ENCODE measurements at regions not wholly inside any gene's neighbourhood (a gene's known extent, or its start where the extent isn't known, plus 50 kb on each side); places are given as distances from the start of the nearest gene placed in this dataset.
"Not testable (repeated sequence)": the region's sequence is repeated elsewhere in the genome, so short reads cannot be mapped to it uniquely, and the experiment has no call there.

DNA sequence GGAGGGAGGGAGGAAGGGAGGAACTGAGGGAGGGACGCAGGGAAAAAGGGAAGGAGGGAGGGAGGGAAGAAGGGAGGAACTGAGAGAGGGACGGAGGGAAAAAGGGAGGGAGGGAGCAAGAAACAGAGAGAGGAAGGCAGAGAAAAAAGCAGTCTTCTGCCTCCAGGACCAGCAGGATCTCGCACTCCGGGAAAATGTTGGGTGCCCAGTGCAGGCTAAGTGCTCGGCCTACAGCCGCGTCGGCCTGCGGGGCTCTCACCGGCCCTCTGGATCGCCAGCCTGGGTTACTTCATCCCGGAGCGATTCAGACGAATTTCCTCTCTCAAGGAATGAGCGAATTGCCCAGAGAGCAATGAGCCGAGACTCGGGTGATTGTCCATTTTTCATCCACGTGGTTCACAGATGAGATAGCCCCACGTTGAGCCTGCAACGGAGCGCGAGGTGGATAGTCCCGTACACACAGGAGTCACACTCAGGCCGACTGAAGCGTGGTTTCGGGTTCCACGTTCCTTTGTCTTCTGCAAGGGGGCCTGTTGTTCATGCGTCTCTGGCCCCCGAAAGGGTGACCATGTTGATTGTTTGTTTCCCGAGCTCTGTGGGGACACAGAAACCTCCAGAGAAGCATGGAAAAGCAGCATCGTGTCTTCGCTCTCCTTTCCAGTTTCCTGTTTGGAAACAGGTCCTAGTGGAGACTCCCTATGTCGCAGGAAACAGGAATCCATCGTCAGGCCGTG, 1937.1 kb upstream of the DEFB115 start:
- DNase-seq, result not testable (repeated sequence)

DNA sequence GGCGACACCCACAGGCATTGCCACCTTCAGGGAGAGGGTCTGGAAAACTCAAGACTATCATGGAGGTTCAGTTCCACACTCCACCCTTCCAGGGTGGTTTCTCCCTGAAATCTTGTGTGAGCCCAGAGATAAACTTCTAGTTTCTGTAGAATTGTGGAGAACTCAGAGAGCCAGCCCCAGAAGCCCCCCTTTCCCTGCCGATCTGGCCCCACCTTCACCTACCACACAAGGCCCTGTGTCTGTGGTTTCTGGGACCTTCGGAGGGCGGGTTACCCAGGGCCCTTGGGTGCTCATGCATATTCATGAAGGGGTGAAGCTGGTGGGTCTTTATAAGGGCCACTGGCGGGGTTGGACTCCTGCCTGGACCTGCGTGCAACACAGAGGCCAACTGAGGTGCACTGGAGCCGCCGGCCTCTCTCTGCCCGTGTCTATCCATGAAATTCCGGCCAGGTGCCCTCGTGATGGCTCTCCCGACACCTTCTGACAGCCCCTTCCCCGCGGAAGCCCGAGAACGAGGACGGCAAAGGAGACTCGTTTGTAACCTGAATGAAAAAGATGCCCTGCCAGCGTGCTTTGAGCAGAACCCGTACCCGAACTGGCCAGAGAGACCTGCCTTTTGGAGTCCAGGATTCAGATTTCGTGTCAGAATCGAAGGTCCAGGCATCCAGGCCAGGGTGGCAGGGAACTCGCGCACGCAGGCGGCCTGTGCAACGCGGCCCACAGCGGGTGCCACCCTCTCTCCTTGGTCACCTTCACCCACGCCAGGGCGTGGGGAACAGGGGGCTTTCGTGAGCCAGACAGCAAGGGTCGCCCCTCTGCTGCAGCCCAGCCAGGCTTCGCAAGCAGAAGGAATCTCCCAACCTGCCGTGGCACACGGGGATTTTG, 1933.6 kb upstream of the DEFB115 start:
- not testable (repeated sequence) for DNase-seq

DNA sequence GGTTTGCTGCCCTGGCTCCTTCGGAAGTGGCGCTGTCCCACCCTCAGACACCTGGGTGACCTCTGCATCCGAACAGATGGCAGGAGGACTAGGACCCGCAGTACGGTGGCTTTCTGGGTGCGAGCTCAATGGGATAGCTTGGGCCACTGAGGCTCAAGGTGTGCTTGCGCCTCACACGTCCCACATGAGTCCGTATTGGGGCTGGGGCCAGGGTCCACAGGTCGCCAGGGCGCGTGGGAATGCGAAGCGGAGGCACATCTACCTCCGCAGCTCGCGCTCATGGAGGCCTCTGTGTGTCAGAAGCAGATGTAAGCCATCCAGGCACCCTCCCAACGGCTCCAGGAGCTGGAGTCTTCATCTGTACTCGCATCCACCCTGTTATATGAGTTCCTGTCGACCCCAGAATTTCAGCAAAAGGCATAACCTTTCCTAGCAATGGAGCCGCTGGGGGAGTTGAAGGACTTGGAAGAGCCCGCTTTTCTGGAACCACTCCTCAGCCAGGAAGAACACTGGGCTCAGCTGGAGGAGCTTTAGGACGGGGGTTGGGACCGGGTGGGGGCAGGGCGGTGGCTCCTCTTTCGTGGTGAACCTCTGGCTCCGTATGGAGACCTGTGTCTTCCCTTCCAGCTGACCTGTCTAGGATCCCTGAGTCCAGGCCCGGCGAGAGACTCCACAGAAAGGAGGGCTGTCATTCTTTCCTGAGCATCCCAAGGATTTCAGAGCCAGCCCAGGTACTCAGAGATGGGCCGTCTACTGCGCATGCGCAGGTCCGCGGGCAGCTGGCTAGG, 1932.8 kb upstream of the DEFB115 start:
- not testable (repeated sequence) for DNase-seq

DNA sequence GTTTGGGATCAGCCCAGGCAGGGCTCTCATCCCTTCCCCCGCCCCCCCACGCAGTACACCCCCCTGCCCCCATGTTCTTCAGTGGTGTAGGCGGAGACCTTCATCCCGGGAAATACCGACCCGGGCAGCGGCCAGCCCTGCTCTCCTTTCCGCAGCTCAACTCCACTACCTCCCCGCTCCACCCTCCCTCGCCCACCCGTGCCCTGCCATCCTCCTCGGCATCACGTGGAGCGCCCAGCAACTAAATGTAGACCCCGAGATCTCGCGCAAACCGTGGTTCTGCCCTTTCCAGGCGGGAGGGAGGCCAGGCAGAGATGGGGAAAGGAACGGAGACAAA, 1932.2 kb upstream of the DEFB115 start:
- no peak for DNase-seq

DNA sequence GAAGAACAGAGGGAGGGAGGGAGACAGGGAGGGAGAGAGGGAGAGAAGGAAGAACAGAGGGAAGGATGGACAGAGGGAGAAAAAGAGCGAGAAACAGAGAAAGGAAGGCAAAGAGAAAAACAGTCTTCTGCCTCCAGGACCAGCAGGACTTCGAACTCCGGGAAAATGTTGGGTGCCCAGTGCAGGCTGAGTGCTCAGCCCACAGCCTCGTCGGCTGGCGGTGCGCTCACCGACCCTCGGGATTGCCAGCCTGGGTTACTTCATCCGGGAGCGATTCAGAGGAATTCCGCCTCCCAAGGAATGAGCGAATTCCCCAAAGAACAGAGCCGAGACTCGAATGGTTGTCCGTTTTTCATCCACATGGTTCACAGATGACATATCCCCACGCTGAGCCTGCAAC, 1931.7 kb upstream of the DEFB115 start:
- not testable (repeated sequence) for DNase-seq

DNA sequence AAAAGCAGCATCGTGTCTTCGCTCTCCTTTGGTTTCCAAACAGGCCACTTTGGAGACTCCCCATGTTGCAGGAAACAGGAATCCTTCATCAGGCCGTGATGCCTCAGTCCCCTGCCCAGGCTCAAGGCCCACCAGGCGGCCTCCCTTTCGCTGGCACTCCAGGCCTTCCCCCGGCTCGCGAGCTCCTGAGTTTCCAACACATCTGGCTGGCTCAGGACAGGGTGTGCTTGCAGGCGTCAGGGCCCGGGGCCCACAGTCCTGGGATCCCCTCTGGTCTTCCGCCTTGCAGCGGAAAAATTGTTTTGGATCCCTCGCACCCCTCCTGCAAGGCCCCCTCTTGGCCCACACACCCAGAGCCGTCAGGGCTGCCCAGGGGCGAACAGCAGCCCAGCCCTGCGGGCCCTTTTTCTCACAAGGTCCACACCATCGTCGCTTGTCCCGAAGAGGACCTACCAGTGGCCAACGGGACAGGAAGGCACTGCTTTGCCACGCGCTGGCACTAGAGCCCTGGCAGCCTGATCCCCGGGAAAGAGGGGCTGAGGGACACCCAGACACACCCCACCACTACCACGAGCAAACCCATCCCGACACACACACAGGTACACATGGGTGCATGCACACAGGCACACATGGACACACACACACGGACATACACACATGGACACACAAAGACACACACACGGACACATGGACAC, 1930.9 kb upstream of the DEFB115 start:
- no peak for DNase-seq

DNA sequence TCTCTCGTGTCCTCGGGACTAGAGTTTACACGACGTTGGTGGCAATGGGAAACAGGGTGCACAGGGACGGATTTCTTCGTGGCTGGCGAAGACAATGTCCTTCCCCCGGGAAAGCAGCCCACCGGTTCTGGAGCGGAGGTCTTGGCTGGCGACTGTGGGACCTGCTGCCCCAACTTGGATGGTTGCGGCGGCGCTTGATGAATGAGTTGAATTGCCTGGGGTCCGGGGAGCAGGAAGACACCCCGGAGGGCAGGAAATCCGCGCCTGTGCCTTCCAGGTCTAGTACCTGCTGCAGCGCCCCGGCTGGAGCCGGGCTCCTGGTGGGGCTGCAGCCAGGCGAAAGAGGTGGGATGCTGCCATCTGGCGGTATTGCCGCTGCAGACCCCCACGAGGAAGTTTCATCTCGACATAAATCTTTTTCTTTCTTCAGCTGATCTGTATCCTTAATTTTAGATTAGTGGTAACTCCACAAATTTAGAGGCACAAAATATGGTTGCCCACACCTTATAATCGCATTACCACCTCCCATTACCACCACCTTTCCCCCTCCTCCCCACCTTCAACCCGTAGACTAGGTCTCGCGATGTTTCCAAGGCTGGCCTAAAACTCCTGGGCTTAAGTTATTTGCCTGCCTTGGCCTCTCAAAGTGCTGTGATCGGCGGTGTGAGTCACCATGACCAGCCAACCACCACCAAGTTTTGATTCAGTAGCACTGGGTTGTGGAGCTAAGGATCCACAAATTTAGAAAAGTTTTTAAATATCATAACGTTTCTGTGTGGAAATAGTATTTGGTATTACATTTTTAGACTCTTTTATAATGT, 1929.7 kb upstream of the DEFB115 start:
- not testable (repeated sequence) for DNase-seq

DNA sequence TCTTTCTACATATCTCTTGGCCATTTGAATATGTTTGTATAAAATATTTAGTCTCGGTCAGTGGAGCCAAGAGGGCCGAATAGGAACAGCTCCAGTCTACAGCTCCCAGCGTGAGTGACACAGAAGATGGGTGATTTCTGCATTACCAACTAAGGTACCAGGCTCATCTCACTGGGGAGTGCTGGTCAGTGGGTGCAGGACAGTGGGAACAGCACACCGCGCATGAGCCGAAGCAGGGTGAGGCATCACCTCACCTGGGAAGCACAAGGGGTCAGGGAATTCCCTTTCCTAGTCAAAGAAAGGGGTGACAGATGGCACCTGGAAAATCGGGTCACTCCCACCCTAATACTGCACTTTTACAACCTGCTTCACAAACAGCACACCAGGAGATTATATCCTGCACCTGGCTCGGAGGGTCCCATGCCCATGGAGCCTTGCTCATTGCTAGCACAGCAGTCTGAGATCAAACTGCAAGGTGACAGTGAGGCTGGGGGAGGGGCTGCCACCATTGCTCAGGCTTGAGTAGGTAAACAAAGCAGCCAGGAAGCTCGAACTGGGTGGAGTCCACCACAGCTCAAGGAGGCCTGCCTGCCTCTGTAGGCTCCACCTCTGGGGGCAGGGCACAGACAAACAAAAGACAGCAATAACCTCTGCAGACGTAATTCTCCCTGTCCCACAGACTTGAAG, 1926.9 kb upstream of the DEFB115 start:
- not testable (repeated sequence) for DNase-seq

DNA sequence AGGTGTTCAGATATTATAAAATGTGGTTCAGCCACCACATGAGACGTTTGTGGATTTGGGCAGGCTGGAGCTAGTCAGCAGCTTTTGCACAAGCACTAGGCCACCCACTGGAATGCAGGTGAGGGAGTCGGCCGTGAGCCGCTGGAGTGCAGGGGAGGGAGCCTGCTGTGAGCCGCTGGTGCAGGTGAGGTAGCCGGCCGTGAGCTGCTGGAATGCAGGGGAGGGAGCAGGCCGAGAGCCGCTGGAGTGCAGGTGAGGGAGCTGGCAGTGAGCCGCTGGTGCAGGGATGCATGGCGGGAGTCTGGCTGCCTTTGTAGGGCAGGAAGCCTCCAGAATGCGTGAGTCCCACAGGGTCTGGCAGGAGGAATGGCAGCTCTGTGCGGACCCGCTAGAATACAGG, 1907.6 kb upstream of the DEFB115 start:
- no peak for DNase-seq

DNA sequence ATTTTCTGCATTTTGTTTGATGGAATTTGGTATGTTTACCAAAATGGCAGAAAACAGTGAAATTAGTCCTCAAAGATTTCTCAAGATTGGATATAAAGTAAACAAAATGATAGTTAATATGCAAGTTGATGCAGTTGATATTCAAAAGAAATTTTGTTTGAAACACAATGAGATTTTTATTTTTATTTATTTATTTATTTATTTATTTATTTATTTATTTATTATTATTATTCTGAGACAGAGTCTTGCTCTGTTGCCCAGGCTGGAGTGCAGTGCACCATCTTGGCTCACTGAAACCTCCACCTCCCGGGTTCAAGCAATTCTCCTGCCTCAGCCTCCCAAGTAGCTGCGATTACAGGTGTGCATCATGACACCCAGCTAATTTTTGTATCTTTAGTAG, 1881.5 kb upstream of the DEFB115 start:
- not testable (repeated sequence) for DNase-seq

DNA sequence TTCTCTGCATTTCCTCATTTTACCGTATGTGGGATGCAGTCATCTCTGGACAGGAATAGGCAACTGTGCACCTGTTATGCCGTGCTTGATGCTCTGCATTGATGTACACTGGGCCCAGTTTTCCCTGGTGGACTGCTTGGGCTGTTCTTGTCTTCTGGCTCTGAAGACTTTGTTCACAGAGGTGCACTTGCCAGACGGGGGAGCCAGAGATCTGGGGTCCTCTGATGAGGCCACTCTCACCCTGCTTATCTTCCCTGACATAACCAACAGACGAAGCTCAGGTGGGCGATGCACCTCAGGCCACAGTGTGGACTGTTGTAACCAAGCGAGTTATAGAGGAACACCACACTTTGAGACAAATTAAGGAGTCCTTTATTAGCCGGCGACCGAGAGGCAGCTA, 1864.6 kb upstream of the DEFB115 start:
- DNase-seq, result not testable (repeated sequence)

DNA sequence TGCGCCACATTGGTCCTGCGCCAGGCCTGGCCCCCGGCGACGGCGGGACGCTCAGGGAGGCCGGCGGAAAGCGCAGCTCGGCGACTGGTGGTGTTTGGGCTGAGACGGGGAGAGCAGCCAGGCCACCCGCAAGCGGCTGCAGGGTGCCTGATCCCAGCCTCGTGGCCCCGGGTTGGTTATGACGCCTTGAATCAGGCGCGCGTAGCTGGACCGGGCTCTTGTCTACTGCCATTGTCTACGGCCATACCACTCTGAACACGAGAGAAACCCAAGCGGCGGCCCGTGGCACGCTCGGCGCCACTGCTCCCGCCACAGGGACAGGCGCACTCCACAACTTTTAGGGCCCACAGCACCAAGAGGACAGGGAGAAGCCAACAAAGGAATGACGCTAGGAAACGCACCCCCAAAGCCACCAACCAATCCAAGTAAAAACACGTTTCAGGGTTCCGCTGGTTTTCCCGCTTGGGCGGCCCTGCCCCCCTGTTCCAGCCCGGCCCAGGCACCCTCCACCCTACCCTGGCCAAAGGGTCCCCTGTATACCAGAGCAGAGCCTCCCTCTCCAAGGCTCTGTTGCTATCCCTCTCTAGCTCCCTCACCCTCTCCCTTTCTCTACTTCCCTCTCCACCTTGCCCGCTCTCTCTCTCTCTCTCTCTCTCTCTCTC, 1849.3 kb upstream of the DEFB115 start:
- DNase-seq, result no peak

DNA sequence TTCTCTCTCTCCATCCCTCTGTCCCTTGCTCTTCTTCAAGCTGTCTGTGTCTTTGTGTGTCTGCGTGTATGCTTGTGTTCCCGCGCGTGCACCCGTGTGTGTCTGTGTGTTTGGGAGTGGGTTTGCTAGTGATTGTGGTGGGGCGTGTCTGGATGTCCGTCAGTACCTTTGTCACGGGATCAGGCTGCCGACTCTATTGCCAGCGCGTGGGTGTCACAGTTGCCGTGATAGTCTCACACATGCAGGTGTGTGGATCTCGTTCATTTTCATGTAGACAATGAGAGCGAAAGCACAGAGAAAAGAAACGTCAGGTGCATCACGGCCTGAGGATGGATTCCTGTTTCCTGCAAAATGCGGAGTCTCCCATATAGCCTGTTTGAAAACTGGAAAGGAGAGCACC, 1848.8 kb upstream of the DEFB115 start:
- not testable (repeated sequence) for DNase-seq

DNA sequence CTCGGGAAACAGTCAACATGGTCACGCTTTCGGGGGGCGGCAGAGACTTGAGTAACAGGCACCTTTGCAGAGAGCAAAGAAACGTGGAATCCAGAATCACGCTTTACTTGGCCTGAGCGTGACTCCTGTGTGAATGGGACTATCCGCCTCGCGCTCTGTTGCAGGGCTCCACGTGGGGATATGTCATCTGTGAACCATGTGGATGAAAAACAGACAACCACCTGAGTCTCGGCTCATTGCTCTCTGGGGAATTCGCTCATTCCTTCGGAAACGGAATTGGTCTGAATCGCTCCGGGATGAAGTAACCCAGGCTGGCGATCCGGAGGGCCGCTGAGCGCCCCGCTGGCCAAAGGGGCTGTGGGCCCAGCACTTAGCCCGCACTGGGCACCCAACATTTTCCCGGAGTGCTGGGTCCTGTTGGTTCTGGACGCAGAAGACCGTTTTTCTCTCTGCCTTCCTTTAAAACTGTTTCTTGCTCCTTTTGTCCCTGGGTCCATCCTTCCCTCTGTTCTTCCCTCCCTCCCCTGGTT, 1848.2 kb upstream of the DEFB115 start:
- not testable (repeated sequence) for DNase-seq

DNA sequence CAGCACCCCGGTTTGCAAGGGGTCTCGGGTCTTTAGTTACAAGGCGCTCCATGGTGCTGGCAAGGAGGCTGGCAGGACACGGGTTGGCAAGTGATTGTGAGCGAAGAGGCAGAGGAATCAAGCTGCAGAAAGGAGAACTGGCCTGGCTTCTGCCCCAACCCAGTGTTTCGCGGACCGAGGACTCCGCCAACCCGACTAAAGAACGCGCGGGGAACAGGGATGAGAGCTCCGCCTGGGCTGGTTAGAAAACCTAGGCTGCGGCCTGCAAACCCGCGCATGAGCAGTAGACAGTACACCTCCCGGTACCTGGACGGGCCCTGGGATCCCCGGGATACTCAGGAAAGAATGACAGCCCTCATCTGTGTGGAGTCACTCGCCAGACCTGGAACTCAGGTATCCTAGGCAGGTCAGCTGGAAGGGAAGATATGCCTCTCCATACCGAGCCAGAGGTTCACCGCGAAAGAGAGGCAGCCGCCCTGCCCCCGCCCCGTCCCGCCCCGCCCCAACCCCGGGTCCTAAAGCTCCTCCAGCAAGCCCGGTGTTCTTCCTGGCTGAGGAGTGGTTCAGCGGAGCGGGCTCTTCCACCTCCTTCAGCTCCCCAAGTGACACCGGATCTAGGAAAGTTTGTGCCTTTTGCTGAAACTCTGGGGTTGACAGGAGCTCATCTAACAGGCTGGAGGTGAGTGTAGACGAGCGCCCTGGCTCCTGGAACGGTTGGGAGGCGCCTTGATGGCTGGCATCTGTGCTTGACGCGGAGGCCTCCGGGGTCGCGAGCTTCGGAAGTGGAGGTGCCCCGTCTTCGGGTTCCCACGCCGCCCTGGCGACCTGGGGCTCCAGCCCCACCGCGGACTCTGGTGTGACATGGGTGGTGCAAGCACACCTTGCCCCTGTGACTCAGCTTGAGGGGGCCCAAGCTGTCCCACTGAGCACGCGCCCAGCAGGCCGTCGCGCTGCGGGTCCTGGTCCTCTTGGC, 1847.3 kb upstream of the DEFB115 start:
- no peak for DNase-seq

DNA sequence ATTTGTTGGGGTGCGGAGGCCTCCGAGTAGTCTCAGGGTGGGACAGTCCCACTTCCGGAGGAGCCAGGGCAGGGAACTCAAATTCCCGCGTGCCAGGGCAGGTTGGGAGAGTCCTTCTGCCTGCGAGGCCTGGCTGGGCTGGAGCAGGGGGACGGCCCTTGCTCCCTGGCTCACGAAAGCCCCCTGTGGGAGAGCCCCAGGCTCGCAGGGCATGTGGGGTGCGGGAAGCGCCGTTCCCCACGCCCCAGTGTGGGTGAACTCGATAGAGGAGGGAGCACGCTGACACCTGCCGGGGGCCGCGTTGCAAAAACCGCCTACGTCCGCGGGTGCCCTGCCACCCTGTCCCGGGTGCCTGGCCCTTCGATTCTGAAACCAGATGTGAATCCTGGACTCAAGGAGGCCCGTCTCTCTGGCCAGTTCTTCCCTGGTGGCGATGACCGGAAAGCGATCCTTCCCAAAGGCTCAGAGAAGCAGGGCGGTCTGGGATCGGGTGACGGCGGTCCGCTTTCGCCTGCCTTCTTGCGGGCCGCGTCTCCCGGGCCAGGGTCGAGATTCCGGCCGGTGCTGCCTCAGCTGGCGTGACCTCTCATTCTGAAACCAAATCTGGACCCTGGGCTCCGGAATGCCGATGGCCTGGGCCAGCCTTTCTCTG, 1846.5 kb upstream of the DEFB115 start:
- DNase-seq, result no peak

DNA sequence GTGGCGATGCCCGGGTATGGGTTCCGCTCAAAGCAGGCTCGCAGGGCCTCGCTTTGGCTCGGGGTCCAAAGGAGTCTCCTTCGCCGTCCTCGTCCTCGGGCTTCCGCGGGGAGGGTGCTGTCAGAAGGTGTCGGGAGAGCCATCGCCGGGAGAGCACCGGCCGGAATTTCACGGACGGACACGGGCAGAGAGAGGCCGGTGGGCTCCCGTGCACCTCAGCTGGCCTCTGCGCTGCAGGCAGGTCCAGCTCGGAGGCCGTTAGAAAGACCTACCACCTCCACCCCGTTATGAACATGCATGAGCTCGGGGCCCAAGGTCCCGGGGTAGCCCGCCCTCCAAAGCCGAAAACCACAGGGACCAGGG, 1846.0 kb upstream of the DEFB115 start:
- not testable (repeated sequence) for DNase-seq

DNA sequence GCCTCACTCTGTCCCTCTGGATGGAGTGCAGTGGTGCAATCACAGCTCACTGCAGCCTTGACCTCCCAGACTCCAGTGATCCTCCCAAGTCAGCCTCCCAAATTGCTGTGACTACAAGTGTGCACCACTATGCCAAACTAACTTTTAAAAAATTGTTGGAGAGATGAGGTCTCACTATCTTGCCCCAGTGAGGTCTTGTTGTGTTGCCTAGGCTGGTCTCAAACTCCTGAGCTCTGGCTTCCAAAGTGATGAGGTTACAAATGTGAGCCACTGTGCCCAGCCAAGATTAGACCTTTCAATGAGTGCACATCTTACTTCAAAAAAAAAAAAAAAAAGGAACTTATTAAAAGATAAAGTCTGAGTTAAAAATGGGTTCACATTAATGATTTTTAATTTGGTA, 1838.1 kb upstream of the DEFB115 start:
- DNase-seq, result no peak
